Glutamatergic neuron (in vitro differentiated cells): ENCODE measurements at regions not wholly inside any gene's neighbourhood (a gene's known extent, or its start where the extent isn't known, plus 50 kb on each side); places are given as distances from the start of the nearest gene placed in this dataset.

Experiments used
- DNase-seq: peaks from one replicate; pipeline ENCODE4 v3.0.0; 2022
- H3K27ac Mint-ChIP-seq: one replicate; pipeline ENCODE4 v1.8.0; 2020; ENCODE audit warnings: mild to moderate bottlenecking, mixed read lengths, inconsistent platforms; ENCODE audit not compliant: unreplicated experiment
- H3K27me3 Mint-ChIP-seq: one replicate; pipeline ENCODE4 v1.8.0; 2020; ENCODE audit warnings: mild to moderate bottlenecking, moderate library complexity, mixed read lengths, inconsistent platforms; ENCODE audit not compliant: unreplicated experiment
- H3K36me3 Mint-ChIP-seq: one replicate; pipeline ENCODE4 v1.8.0; 2020; ENCODE audit warnings: mild to moderate bottlenecking, mixed read lengths, inconsistent platforms; ENCODE audit not compliant: unreplicated experiment
- H3K4me1 Mint-ChIP-seq: one replicate; pipeline ENCODE4 v1.8.0; 2020; ENCODE audit warnings: mild to moderate bottlenecking, low read depth, mixed read lengths, inconsistent platforms; ENCODE audit not compliant: unreplicated experiment
- H3K4me3 Mint-ChIP-seq: one replicate; pipeline ENCODE4 v1.8.0; 2020; ENCODE audit warnings: mild to moderate bottlenecking, mixed read lengths, inconsistent platforms; ENCODE audit not compliant: unreplicated experiment
- H3K9me3 Mint-ChIP-seq: one replicate; pipeline ENCODE4 v1.8.0; 2020; ENCODE audit warnings: mild to moderate bottlenecking, moderate library complexity, mixed read lengths, inconsistent platforms; ENCODE audit not compliant: unreplicated experiment
- CTCF ChIP-seq: fragments of 200-600 bp; sonication (generic); IDR thresholded peaks from one replicate; pipeline ENCODE4 v1.5.0; 2021; ENCODE audit not compliant: partially characterized antibody, unreplicated experiment

DNA sequence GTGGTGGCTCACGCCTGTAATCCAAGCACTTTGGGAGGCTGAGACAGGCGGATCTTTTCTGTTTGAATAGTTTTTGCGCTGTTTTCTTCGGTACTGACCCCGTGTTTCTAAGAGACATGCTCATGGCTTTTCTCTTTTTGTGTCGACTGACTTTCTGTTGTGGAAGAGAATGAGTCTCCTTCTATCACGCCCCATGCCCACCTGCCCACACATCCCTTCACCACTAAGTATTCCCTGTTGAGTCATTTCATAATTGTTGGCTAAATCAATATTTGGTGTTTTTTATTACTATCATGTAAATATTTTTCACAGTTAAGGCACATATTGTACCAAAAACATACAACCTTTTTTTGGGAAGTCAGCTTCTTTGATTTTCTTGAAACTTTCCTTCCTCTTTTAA, 198.8 kb upstream of the TWIST2 start:
- no peak for DNase-seq
- no peak for TF ChIP-seq CTCF
- Mint-ChIP-seq H3K27ac (no peak overlapping the region), H3K4me1 (peaks cover 2% of the 10 kb centered on the region), H3K36me3 (no peaks in the 10 kb centered on the region), H3K27me3 (peaks cover 6% of the 10 kb centered on the region), H3K4me3 (no peak overlapping the region), H3K9me3 (peaks cover 3% of the 10 kb centered on the region)

DNA sequence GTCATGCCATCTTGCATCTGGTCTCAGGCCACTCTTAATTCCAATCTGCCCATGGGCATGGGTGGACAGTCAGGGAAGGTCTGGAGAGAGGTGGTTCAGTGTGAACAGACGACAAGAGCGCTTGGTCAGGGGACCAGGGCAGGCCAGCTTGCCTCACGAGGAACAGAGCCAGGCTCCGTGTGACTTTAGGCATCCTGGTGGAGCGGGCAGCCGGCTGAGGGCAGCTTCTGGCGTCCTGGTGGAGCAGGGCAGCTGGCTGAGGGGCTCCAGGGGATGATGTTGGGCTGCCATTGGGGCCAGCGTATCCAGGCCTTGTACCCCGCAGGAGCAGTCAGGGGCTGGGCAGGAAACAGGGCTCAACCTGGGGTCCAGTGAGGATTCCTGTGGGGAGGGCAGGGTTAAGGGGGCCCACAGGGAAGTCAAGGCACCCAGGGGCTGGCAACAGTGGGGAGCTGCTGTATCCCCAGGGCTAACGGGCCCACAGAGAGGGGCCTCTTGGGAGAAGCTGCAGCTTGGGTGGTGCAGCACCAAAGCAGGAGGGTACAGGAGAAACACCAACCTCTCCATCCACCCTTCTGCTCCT, 197.9 kb upstream of the TWIST2 start:
- H3K36me3 Mint-ChIP-seq, result no peaks in the 10 kb centered on the region
- H3K9me3 Mint-ChIP-seq, result peaks cover 3% of the 10 kb centered on the region
- DNase-seq, result no peak
- H3K4me3 Mint-ChIP-seq, result no peak overlapping the region
- no peak overlapping the region for H3K27ac Mint-ChIP-seq
- no peak for TF ChIP-seq CTCF
- peaks cover 3% of the 10 kb centered on the region for H3K27me3 Mint-ChIP-seq
- peaks cover 7% of the 10 kb centered on the region for H3K4me1 Mint-ChIP-seq

- no peak overlapping the region for H3K4me3 Mint-ChIP-seq
- no peak for DNase-seq
Measured at GRCh38 chr2:238650536-238650935, 197.3 kb upstream of the TWIST2 start.

GRCh38 chr2:238651306-238652052, 196.4 kb upstream of the TWIST2 start:
- peaks cover 3% of the 10 kb centered on the region for H3K9me3 Mint-ChIP-seq
- TF ChIP-seq CTCF, result no peak
- peaks cover 11% of the 10 kb centered on the region for H3K4me1 Mint-ChIP-seq
- no peaks in the 10 kb centered on the region for H3K36me3 Mint-ChIP-seq
- no peak for DNase-seq
- H3K4me3 Mint-ChIP-seq, result no peak overlapping the region
- H3K27me3 Mint-ChIP-seq, result peaks cover 3% of the 10 kb centered on the region
- no peak overlapping the region for H3K27ac Mint-ChIP-seq

More at GRCh38 chr2:238650536-238650935, 197.3 kb upstream of the TWIST2 start:
- Mint-ChIP-seq H3K27me3 (peaks cover 3% of the 10 kb centered on the region), H3K27ac (no peak overlapping the region), H3K9me3 (peaks cover 3% of the 10 kb centered on the region), H3K36me3 (no peaks in the 10 kb centered on the region), H3K4me1 (peaks cover 11% of the 10 kb centered on the region)
- no peak for TF ChIP-seq CTCF
